ENCODE measurements at regions not wholly inside any gene's neighbourhood (a gene's known extent, or its start where the extent isn't known, plus 50 kb on each side); places are given as distances from the start of the nearest gene placed in this dataset.
"Not testable (repeated sequence)": the region's sequence is repeated elsewhere in the genome, so short reads cannot be mapped to it uniquely, and the experiment has no call there.

DNA sequence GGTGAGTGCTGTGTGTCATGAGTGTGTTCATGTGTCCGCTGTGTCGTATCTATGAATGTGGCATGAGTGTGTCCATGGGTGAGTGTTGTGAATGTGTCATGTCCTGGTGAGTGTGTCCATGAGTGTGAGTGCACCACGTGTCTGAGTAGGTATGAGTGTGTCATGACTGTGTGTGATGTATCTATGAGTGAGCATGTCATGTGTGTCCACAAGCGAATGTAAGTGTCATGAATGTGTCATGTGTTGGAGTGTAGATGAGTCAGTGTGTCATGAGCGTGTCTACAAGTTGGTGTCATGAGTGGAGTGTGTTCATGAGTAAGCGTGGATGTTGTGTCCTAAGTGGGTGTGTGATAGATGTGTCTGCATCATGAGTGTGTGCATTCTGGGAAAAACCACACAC, 129.4 kb downstream of the TUBA3C start:
- 65 to 73% (median 72%) methylated on average over 6 of the region's 6 CpGs for WGBS, 3 donors
- Histone ChIP-seq H3K9me3 (no peaks in the 10 kb centered on the region), H3K4me1 (no peaks in the 10 kb centered on the region), H3K27me3 (ENCODE audit: insufficient read depth in 3 of 3, low read length in 2 of 3) (no peaks in the 10 kb centered on the region), H3K4me3 (no peak overlapping the region), H3K27ac (no peak overlapping the region), H3K36me3 (ENCODE audit: insufficient read depth in 1 of 2, low read depth in 1 of 2) (no peaks in the 10 kb centered on the region)
- intact Hi-C loops (cut with DNase I), result no loop called here
- no peak for DNase-seq
- ATAC-seq, result no peak
- TF ChIP-seq, protein P1, sequence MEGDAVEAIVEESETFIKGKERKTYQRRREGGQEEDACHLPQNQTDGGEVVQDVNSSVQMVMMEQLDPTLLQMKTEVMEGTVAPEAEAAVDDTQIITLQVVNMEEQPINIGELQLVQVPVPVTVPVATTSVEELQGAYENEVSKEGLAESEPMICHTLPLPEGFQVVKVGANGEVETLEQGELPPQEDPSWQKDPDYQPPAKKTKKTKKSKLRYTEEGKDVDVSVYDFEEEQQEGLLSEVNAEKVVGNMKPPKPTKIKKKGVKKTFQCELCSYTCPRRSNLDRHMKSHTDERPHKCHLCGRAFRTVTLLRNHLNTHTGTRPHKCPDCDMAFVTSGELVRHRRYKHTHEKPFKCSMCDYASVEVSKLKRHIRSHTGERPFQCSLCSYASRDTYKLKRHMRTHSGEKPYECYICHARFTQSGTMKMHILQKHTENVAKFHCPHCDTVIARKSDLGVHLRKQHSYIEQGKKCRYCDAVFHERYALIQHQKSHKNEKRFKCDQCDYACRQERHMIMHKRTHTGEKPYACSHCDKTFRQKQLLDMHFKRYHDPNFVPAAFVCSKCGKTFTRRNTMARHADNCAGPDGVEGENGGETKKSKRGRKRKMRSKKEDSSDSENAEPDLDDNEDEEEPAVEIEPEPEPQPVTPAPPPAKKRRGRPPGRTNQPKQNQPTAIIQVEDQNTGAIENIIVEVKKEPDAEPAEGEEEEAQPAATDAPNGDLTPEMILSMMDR (IDR thresholded peaks at IDR 0.05), result no peak

DNA sequence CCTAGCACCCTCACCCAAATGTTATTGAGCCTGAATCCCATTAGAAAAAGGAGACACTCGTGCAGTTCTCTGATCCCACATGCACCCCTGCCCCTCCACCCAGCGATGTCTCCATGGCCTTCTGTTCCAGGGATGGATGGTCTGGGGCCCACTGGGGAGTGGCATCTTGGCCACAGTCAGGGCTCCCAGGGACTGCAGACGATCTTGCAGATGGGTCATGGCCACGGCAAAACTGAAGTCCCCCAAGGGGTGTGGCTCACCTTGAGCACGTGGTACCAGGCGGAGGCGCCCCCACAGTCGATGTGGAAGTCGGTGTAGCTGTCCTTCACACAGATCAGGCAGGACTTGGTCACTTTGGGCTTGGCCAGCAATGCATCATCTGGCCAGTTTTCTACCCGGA, 130.7 kb downstream of the TUBA3C start:
- intact Hi-C loops (cut with DNase I), result no loop called here
- no peaks in the 10 kb centered on the region for H3K27me3 ChIP-seq (ENCODE audit: insufficient read depth in 3 of 3, low read length in 2 of 3)
- DNase-seq (no peak), ATAC-seq (no peak)
- H3K4me1 ChIP-seq, result no peaks in the 10 kb centered on the region
- H3K36me3 ChIP-seq (ENCODE audit: insufficient read depth in 1 of 2, low read depth in 1 of 2), result no peaks in the 10 kb centered on the region
- H3K4me3 ChIP-seq, result no peak overlapping the region
- TF ChIP-seq, protein P1 (IDR thresholded peaks at IDR 0.05), result no peak
- H3K27ac ChIP-seq, result no peak overlapping the region
- no peaks in the 10 kb centered on the region for H3K9me3 ChIP-seq
- WGBS, 3 donors, result 74 to 81% (median 77%) methylated on average over 10 of the region's 10 CpGs

DNA sequence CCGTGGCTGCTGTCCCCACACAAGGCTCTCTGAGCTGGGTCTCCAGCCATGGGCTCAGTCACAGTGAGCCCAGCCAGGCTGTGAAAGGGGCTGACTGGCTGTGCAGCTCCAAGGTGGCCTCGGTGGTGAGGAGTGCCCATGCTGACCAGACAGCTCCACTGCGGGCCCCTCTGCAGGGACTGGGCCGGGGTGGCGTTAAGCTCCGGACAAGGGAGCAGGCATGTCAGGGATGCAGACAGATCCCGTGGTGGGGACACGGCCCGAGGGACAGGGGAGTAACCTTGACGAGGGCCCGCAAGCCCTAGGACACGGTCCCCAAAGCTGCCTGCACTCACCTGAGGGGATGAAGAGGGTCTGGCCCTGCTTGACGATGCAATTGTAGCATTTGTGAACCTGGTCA, 132.0 kb downstream of the TUBA3C start:
- H3K27ac ChIP-seq; H3K4me1 ChIP-seq; DNase-seq; H3K36me3 ChIP-seq (ENCODE audit: insufficient read depth in 1 of 2, low read depth in 1 of 2); H3K4me3 ChIP-seq; intact Hi-C loops (cut with DNase I); ATAC-seq; H3K27me3 ChIP-seq (ENCODE audit: insufficient read depth in 3 of 3, low read length in 2 of 3); H3K9me3 ChIP-seq: not testable (repeated sequence)
- WGBS, 3 donors, result 79 to 85% (median 82%) methylated on average over 13 of the region's 13 CpGs

DNA sequence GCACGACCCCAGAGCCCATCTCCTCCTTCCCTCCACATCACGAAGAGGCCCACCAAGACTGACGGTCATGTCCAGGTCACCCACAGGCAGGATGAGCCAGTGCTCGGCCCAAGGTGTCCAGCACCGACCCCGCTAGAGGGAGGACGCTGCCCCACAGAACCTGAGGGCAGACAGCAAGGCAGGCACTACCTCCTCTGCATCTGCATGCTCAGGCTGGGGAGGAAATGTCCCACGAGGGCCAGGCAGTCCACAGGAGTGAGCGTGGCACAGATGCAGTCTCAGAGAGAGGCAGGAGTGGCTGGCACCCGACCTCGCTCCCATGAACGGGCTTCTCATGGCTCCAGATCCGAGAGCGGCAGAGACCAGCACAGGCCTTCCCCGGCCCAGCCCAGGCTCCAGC, 133.2 kb downstream of the TUBA3C start:
- H3K27ac ChIP-seq, result no peak overlapping the region
- intact Hi-C loops (cut with DNase I), result no loop called here
- no peaks in the 10 kb centered on the region for H3K27me3 ChIP-seq (ENCODE audit: insufficient read depth in 3 of 3, low read length in 2 of 3)
- ATAC-seq, result no peak
- no peaks in the 10 kb centered on the region for H3K9me3 ChIP-seq
- 76 to 80% (median 78%) methylated on average over 12 to 15 of the region's 15 CpGs for WGBS, 3 donors
- no peaks in the 10 kb centered on the region for H3K4me1 ChIP-seq
- DNase-seq, result no peak
- TF ChIP-seq, protein P1 (IDR thresholded peaks at IDR 0.05), result no peak
- no peaks in the 10 kb centered on the region for H3K36me3 ChIP-seq (ENCODE audit: insufficient read depth in 1 of 2, low read depth in 1 of 2)
- no peak overlapping the region for H3K4me3 ChIP-seq

DNA sequence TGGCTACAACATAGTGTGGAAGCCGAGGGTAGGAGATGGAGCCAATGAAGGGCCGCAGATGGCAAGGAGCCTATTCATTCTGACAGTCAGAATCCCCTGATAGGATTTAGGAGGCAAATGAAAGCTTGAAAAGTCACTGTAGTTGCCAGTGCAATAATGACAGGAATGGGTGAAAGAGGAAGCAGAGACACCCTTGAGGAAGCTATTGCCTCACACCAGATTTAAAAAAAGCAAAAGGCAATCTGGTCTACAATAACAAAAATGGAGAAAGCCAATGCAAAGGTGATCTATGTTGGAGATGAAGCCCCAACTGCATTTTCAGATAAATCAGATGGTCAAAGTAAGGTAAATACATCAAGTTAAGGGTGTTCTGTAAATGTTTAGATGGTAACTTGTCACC, 158.5 kb downstream of the TUBA3C start:
- Histone ChIP-seq H3K4me1 (no peaks in the 10 kb centered on the region), H3K36me3 (ENCODE audit: insufficient read depth in 1 of 2, low read depth in 1 of 2) (no peaks in the 10 kb centered on the region), H3K9me3 (no peaks in the 10 kb centered on the region), H3K27ac (no peak overlapping the region), H3K27me3 (ENCODE audit: insufficient read depth in 3 of 3, low read length in 2 of 3) (no peaks in the 10 kb centered on the region), H3K4me3 (no peak overlapping the region)
- DNase-seq (no peak), ATAC-seq (no peak)
- TF ChIP-seq, protein P1 (IDR thresholded peaks at IDR 0.05), result no peak
- intact Hi-C loops (cut with DNase I), result no loop called here
- WGBS, 3 donors, result 46 to 52% (median 47%) methylated on average over 2 of the region's 2 CpGs
